ENCODE measurements at regions not wholly inside any gene's neighbourhood (a gene's known extent, or its start where the extent isn't known, plus 50 kb on each side); places are given as distances from the start of the nearest gene placed in this dataset.
"Not testable (repeated sequence)": the region's sequence is repeated elsewhere in the genome, so short reads cannot be mapped to it uniquely, and the experiment has no call there.

GRCh38 chr6:33892581-33893346 lies 89.0 kb upstream of the MLN start:
- no peak for DNase-seq (ENCODE audit: low read depth)

GRCh38 chr6:33888664-33889200 lies 84.9 kb upstream of the MLN start:
- DNase-seq (ENCODE audit: low read depth), result no peak

GRCh38 chr6:33888183-33888582 lies 84.4 kb upstream of the MLN start:
- no peak for DNase-seq (ENCODE audit: low read depth)

- DNase-seq (ENCODE audit: low read depth), result no peak
These were observed 82.9 kb upstream of the MLN start for GRCh38 chr6:33886673-33887144.

GRCh38 chr6:33885132-33886057 lies 81.6 kb upstream of the MLN start:
- DNase-seq (ENCODE audit: low read depth), result no peak

- DNase-seq (ENCODE audit: low read depth), result not testable (repeated sequence)
These were observed 79.8 kb upstream of the MLN start for GRCh38 chr6:33883621-33884020.

GRCh38 chr6:33882154-33882553 lies 78.4 kb upstream of the MLN start:
- DNase-seq (ENCODE audit: low read depth), result no peak

- DNase-seq (ENCODE audit: low read depth), result no peak
These were observed 77.0 kb upstream of the MLN start for GRCh38 chr6:33880766-33881165.

GRCh38 chr6:33880104-33880678 lies 76.4 kb upstream of the MLN start:
- DNase-seq (ENCODE audit: low read depth), result no peak

GRCh38 chr6:33878562-33878961 lies 74.8 kb upstream of the MLN start:
- DNase-seq (ENCODE audit: low read depth), result no peak

- DNase-seq (ENCODE audit: low read depth), result no peak
These were observed 74.3 kb upstream of the MLN start for GRCh38 chr6:33877982-33878535.

- no peak for DNase-seq (ENCODE audit: low read depth)
These were observed 71.9 kb upstream of the MLN start for GRCh38 chr6:33875696-33876095.

GRCh38 chr6:33875141-33875581 lies 71.4 kb upstream of the MLN start:
- no peak for DNase-seq (ENCODE audit: low read depth)

- DNase-seq (ENCODE audit: low read depth), result no peak
These were observed 70.4 kb upstream of the MLN start for GRCh38 chr6:33874136-33874760.

GRCh38 chr6:33872761-33873160 lies 69.0 kb upstream of the MLN start:
- no peak for DNase-seq (ENCODE audit: low read depth)

GRCh38 chr6:33869826-33870423 lies 66.1 kb upstream of the MLN start:
- no peak for DNase-seq (ENCODE audit: low read depth)

- DNase-seq (ENCODE audit: low read depth), result no peak
These were observed 65.3 kb upstream of the MLN start for GRCh38 chr6:33869121-33869520.

- DNase-seq (ENCODE audit: low read depth), result no peak
These were observed 64.3 kb upstream of the MLN start for GRCh38 chr6:33868141-33868540.

- DNase-seq (ENCODE audit: low read depth), result no peak
These were observed 61.8 kb upstream of the MLN start for GRCh38 chr6:33865478-33866077.

- no peak for DNase-seq (ENCODE audit: low read depth)
These were observed 60.1 kb upstream of the MLN start for GRCh38 chr6:33863723-33864440.
